WTC11 (cell line): ENCODE measurements at regions not wholly inside any gene's neighbourhood (a gene's known extent, or its start where the extent isn't known, plus 50 kb on each side); places are given as distances from the start of the nearest gene placed in this dataset.

ENCODE experiments used
- ATAC-seq: fragments of 200-7000 bp; cut with Tn5 transposase; 2 replicates; pipeline ENCODE4 v1.10.0; 2021; ENCODE audit warnings: mild to moderate bottlenecking, moderate library complexity
- CTCF ChIA-PET: fragments of 300-600 bp; sonication (Branson Sonifier 250); formaldehyde crosslinking; loops from one replicate; lab custom pipeline; 2021; ENCODE audit warnings: antibody characterized with exemption; lab: Charles Lee
- POLR2A ChIA-PET: fragments of 350-600 bp; sonication (Branson Sonifier 250); formaldehyde crosslinking; loops from one replicate; lab custom pipeline; 2021; ENCODE audit warnings: antibody characterized with exemption; lab: Charles Lee
- DNase-seq: peaks from one replicate; pipeline ENCODE4 v3.0.0; 2021; ENCODE audit warnings: low spot score
- H3K27ac Mint-ChIP-seq: 2 replicates; pipeline ENCODE4 v1.8.0; 2021; ENCODE audit warnings: mixed read lengths
- H3K27me3 Mint-ChIP-seq: 2 replicates; pipeline ENCODE4 v1.8.0; 2021; ENCODE audit warnings: low read depth, mild to moderate bottlenecking, moderate library complexity, mixed read lengths
- H3K36me3 Mint-ChIP-seq: 2 replicates; pipeline ENCODE4 v1.8.0; 2021; ENCODE audit warnings: mixed read lengths
- H3K4me1 Mint-ChIP-seq: 2 replicates; pipeline ENCODE4 v1.8.0; 2022; ENCODE audit warnings: mixed read lengths
- H3K4me3 Mint-ChIP-seq: 2 replicates; pipeline ENCODE4 v1.8.0; 2021; ENCODE audit warnings: mild to moderate bottlenecking, moderate library complexity, mixed read lengths
- H3K9me3 Mint-ChIP-seq: 2 replicates; pipeline ENCODE4 v1.8.0; 2021; ENCODE audit warnings: mixed read lengths
- CREM ChIP-seq: sonication (generic); formaldehyde crosslinking; IDR thresholded peaks from 2 replicates; pipeline ENCODE4 v1.8.1; 2022; ENCODE audit warnings: mild to moderate bottlenecking, missing genetic modification reagents, moderate library complexity
- EMX1 ChIP-seq: fragments of 250-450 bp; sonication (Bioruptor Pico); IDR thresholded peaks from 2 replicates; pipeline ENCODE4 v1.8.0; 2021; ENCODE audit warnings: mild to moderate bottlenecking
- ESRRA ChIP-seq: sonication (generic); formaldehyde crosslinking; IDR thresholded peaks from 2 replicates; pipeline ENCODE4 v1.8.1; 2022; ENCODE audit warnings: mild to moderate bottlenecking, missing genetic modification reagents, borderline replicate concordance
- JAZF1 ChIP-seq: fragments of 250-450 bp; sonication (Bioruptor Pico); IDR thresholded peaks from 2 replicates; pipeline ENCODE4 v1.9.0; 2021; ENCODE audit warnings: moderate library complexity, mild to moderate bottlenecking, inconsistent platforms
- KAT7 ChIP-seq: sonication (generic); formaldehyde crosslinking; IDR thresholded peaks from 2 replicates; pipeline ENCODE4 v1.8.1; 2023; ENCODE audit warnings: missing genetic modification reagents, mild to moderate bottlenecking, borderline replicate concordance
- NFYB ChIP-seq: sonication (generic); formaldehyde crosslinking; conservative IDR thresholded peaks from 2 replicates; pipeline ENCODE4 v1.8.0; 2022; ENCODE audit warnings: low read depth, missing genetic modification reagents
- PRDM15 ChIP-seq: sonication (generic); formaldehyde crosslinking; IDR thresholded peaks from 2 replicates; pipeline ENCODE4 v1.8.0; 2022; ENCODE audit warnings: missing genetic modification reagents
- PREB ChIP-seq: sonication (generic); formaldehyde crosslinking; IDR thresholded peaks from 2 replicates; pipeline ENCODE4 v1.8.1; 2022; ENCODE audit warnings: mild to moderate bottlenecking, missing genetic modification reagents, moderate library complexity, borderline replicate concordance
- SMAD3 ChIP-seq: sonication (generic); formaldehyde crosslinking; IDR thresholded peaks from 2 replicates; pipeline ENCODE4 v1.8.0; 2022; ENCODE audit warnings: missing genetic modification reagents, mild to moderate bottlenecking, borderline replicate concordance
- SMAD4 ChIP-seq: sonication (generic); formaldehyde crosslinking; IDR thresholded peaks from 2 replicates; pipeline ENCODE4 v1.8.0; 2022; ENCODE audit warnings: mild to moderate bottlenecking, missing genetic modification reagents
- TCF7 ChIP-seq: sonication (generic); formaldehyde crosslinking; IDR thresholded peaks from 2 replicates; pipeline ENCODE4 v1.8.0; 2022; ENCODE audit warnings: mild to moderate bottlenecking, low read depth, missing genetic modification reagents, moderate library complexity
- ZBTB21 ChIP-seq: sonication (generic); formaldehyde crosslinking; IDR thresholded peaks from 2 replicates; pipeline ENCODE4 v1.8.1; 2023; ENCODE audit warnings: mild to moderate bottlenecking, missing genetic modification reagents, borderline replicate concordance
- ZNF138 ChIP-seq: sonication (generic); formaldehyde crosslinking; conservative IDR thresholded peaks from 2 replicates; pipeline ENCODE4 v1.8.1; 2022; ENCODE audit warnings: mild to moderate bottlenecking, moderate library complexity, missing genetic modification reagents
- ZNF281 ChIP-seq: sonication (generic); formaldehyde crosslinking; IDR thresholded peaks from 2 replicates; pipeline ENCODE4 v1.8.0; 2023; ENCODE audit warnings: mild to moderate bottlenecking, missing genetic modification reagents
- ZSCAN18 ChIP-seq: fragments of 250-450 bp; sonication (Bioruptor Pico); IDR thresholded peaks from 2 replicates; pipeline ENCODE4 v2.1.2; 2022; ENCODE audit warnings: mild to moderate bottlenecking, moderate library complexity

GRCh38 chr10:43809211-43809930 lies 160.7 kb upstream of the ZNF32 start:
- DNase-seq (no peak), ATAC-seq (no peak)
- ChIA-PET POLR2A (interaction anchor here (0.6 kb wide), 1 partner anchor 12 kb away, joined by 4 read pairs; no protein-coding TSS in a partner anchor), CTCF (interaction anchor here (1.1 kb wide), 1 partner anchor 119 kb away, joined by 4 read pairs; no protein-coding TSS in a partner anchor)
- Mint-ChIP-seq H3K4me1 (0 out of 2 replicates have a peak, but pooled peaks cover 2% of the 10 kb centered on the region), H3K4me3 (no peak overlapping the region), H3K9me3 (no peaks in the 10 kb centered on the region), H3K27ac (no peak overlapping the region), H3K27me3 (no peaks in the 10 kb centered on the region), H3K36me3 (no peaks in the 10 kb centered on the region)
- TF ChIP-seq PRDM15 (CRISPR knock-in tag) (no peak), ZSCAN18 (CRISPR knock-in tag) (no peak), JAZF1 (CRISPR knock-in tag) (no peak), ESRRA (CRISPR knock-in tag) (no peak), NFYB (no peak), KAT7 (CRISPR knock-in tag) (no peak), ZNF138 (CRISPR knock-in tag) (no peak), CREM (CRISPR knock-in tag) (no peak), SMAD4 (CRISPR knock-in tag) (no peak), TCF7 (CRISPR knock-in tag) (no peak), ZNF281 (CRISPR knock-in tag) (no peak), SMAD3 (CRISPR knock-in tag) (no peak), ZBTB21 (no peak), PREB (CRISPR knock-in tag) (no peak), EMX1 (CRISPR knock-in tag) (no peak)

GRCh38 chr10:43808136-43808535 lies 159.5 kb upstream of the ZNF32 start:
- DNase-seq (no peak), ATAC-seq (no peak)
- Mint-ChIP-seq H3K27ac (no peak overlapping the region), H3K36me3 (no peaks in the 10 kb centered on the region), H3K27me3 (no peaks in the 10 kb centered on the region), H3K9me3 (no peaks in the 10 kb centered on the region), H3K4me1 (peaks cover 7% of the 10 kb centered on the region; the same call in 1 of the 2 replicates), H3K4me3 (no peak overlapping the region)
- CTCF ChIA-PET, result no interaction called here
- POLR2A ChIA-PET, result no interaction called here
- TF ChIP-seq PREB (CRISPR knock-in tag), result no peak
